HFFc6 (cell line): ENCODE measurements at regions not wholly inside any gene's neighbourhood (a gene's known extent, or its start where the extent isn't known, plus 50 kb on each side); places are given as distances from the start of the nearest gene placed in this dataset.

Experiments
- DNase-seq: peaks from one replicate; pipeline ENCODE4 v3.0.0-alpha.2; 2018
- H3K27ac Mint-ChIP-seq: 2 replicates; pipeline ENCODE4 v1.8.0; 2020; ENCODE audit warnings: mild to moderate bottlenecking, mixed read lengths
- H3K27me3 Mint-ChIP-seq: 2 replicates; pipeline ENCODE4 v1.8.0; 2021; ENCODE audit warnings: mild to moderate bottlenecking, moderate library complexity, mixed read lengths; ENCODE audit not compliant: insufficient read depth
- H3K36me3 Mint-ChIP-seq: 2 replicates; pipeline ENCODE4 v1.8.0; 2021; ENCODE audit warnings: low read depth, mixed read lengths
- H3K4me1 Mint-ChIP-seq: 2 replicates; pipeline ENCODE4 v1.8.0; 2020; ENCODE audit warnings: low read depth, mixed read lengths
- H3K4me3 Mint-ChIP-seq: 2 replicates; pipeline ENCODE4 v1.8.0; 2020; ENCODE audit warnings: mild to moderate bottlenecking, moderate library complexity, mixed read lengths
- H3K9me3 Mint-ChIP-seq: 2 replicates; pipeline ENCODE4 v1.8.0; 2020; ENCODE audit warnings: mild to moderate bottlenecking, mixed read lengths
- TF ChIP-seq, protein P1 (sequence below): fragments of 200-600 bp; sonication (generic); IDR thresholded peaks from 2 replicates; pipeline ENCODE4 v1.5.0; 2021; ENCODE audit warnings: antibody characterized with exemption, mild to moderate bottlenecking

DNA sequence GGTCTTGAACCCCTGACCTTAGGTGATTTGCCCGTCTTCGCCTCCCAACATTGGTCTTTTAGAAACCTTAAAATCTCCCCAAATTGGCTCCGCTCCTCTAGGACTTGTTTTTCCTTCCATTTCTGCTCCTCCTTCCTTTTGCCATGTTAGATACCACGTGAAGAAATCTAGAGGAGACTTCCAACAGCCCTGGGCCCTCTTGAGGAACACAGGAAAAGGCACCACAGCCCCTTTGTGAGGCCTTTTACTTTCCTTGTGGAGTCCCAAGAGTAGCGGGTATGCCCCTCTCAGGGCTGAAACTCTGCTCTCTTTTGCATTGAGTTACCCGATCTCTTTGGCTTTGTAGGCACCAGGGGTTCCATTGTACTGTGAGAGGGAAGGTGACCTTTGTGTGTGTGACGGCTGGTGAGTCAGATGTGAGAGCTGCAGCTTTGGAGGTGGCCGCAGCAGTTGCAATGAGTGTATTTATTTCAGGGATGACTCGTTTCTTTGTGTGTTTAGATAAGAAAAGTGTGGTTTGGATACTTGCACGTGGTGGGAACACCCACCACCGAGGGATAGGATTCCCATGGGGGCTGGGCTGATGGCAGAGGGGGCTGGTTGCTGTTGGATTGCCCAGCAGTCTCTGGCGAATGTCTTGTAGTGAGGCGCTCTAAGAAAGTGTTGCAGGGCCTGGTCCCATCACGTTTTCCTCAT lies 218.4 kb upstream of the HS6ST1 start:
- peaks cover 45% of the 10 kb centered on the region for H3K4me1 Mint-ChIP-seq
- TF ChIP-seq, protein P1, sequence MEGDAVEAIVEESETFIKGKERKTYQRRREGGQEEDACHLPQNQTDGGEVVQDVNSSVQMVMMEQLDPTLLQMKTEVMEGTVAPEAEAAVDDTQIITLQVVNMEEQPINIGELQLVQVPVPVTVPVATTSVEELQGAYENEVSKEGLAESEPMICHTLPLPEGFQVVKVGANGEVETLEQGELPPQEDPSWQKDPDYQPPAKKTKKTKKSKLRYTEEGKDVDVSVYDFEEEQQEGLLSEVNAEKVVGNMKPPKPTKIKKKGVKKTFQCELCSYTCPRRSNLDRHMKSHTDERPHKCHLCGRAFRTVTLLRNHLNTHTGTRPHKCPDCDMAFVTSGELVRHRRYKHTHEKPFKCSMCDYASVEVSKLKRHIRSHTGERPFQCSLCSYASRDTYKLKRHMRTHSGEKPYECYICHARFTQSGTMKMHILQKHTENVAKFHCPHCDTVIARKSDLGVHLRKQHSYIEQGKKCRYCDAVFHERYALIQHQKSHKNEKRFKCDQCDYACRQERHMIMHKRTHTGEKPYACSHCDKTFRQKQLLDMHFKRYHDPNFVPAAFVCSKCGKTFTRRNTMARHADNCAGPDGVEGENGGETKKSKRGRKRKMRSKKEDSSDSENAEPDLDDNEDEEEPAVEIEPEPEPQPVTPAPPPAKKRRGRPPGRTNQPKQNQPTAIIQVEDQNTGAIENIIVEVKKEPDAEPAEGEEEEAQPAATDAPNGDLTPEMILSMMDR, result no peak
- peaks cover 3% of the 10 kb centered on the region for H3K27me3 Mint-ChIP-seq
- peak; percentile 91 for DNase-seq
- peak overlapping the region; percentile 81 for H3K4me3 Mint-ChIP-seq
- peak overlapping the region; percentile 93 for H3K27ac Mint-ChIP-seq
- H3K36me3 Mint-ChIP-seq, result peaks cover 5% of the 10 kb centered on the region
- no peaks in the 10 kb centered on the region for H3K9me3 Mint-ChIP-seq

DNA sequence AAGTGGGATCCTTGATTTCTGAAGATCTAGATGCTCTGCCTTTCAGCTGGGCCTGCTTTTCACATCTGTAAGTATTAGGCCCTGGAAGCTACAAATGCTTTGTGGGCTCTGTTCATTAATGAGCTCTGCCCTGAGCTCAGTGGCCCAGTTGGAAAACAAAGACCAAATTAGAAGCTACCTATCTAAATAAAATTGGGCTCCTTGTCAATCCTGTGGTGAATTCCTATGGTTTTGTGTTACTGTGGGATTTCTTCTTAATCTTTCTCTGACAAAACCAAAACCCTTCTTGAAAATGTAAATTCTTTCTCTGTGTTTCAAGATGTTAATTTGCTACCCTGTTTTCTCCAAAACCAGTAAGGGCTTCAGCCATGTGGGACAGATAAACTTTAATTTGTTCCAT lies 219.0 kb upstream of the HS6ST1 start:
- peaks cover 3% of the 10 kb centered on the region for H3K27me3 Mint-ChIP-seq
- H3K9me3 Mint-ChIP-seq, result no peaks in the 10 kb centered on the region
- peaks cover 45% of the 10 kb centered on the region for H3K4me1 Mint-ChIP-seq
- no peak for DNase-seq
- TF ChIP-seq, protein P1, result no peak
- H3K4me3 Mint-ChIP-seq, result no peak overlapping the region; the same call in 1 of the 2 replicates
- H3K27ac Mint-ChIP-seq, result peak overlapping the region; percentile 93
- peaks cover 5% of the 10 kb centered on the region for H3K36me3 Mint-ChIP-seq

DNA sequence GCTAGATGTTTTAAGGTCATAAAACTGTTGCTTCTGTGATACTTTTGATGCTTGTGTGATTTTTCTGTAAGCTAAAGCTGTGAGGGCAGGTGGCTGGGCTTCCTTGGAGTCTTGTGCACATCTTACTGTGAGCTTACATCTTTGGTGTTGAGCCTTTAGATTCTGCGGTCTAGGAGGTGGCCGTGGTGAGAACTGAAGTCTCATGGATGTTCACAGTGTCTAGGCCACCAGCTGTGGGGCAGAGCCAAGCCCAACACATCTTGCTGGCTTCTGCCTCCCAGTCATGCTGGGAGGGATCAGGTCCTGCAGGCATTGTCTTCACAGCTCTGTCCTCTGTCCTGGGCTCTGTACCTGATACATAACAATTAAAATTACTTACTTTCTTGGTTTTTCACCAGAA lies 219.7 kb upstream of the HS6ST1 start:
- TF ChIP-seq, protein P1, result no peak
- Mint-ChIP-seq H3K27me3 (peaks cover 8% of the 10 kb centered on the region), H3K36me3 (peaks cover 5% of the 10 kb centered on the region), H3K4me1 (peaks cover 45% of the 10 kb centered on the region), H3K27ac (peak overlapping the region; percentile 93; the same call in 1 of the 2 replicates), H3K9me3 (no peaks in the 10 kb centered on the region), H3K4me3 (no peak overlapping the region)
- no peak for DNase-seq

DNA sequence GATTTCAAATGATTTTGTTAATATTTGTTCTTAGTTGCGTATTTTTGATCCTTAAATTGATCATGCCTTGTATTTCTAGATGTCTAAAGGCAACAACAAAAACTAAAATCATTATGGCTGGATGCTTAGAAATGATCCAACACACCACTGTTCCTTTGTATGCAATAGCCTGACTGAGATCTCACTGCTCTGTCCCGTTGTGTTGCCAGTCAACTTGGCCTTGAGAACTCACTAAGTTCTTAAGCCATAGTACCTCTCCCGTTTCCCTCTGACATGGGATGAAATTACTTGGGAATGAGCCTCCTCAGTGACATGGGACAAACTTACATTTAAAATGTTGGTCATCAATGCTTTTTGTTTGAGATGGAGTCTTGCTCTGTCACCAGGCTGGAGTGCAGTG lies 222.0 kb upstream of the HS6ST1 start:
- H3K27me3 Mint-ChIP-seq, result peaks cover 10% of the 10 kb centered on the region
- peaks cover 28% of the 10 kb centered on the region for H3K4me1 Mint-ChIP-seq
- DNase-seq, result no peak
- H3K36me3 Mint-ChIP-seq, result peaks cover 5% of the 10 kb centered on the region
- H3K4me3 Mint-ChIP-seq, result no peak overlapping the region
- TF ChIP-seq, protein P1, result no peak
- H3K27ac Mint-ChIP-seq, result no peak overlapping the region
- no peaks in the 10 kb centered on the region for H3K9me3 Mint-ChIP-seq

DNA sequence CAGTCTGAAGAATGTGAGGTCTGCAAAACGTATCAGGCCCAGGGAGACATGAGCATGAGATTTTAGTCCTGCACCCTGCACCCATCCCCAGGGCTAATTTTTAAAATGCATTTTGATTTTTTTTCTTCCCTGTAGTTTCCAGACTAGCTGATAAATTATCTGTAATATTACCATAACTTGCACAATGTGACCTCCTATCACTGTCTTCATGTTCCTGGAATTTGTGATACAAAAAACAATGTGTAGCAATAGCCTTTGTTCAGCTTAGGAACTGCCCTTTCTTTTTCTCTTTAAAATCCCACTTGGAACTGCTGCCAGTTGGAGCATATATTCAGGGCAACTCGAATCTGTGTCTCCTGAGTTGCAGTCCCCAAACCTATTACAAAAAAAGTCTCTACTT lies 222.8 kb upstream of the HS6ST1 start:
- DNase-seq, result no peak
- Mint-ChIP-seq H3K4me3 (no peak overlapping the region), H3K36me3 (peaks cover 5% of the 10 kb centered on the region), H3K27ac (no peak overlapping the region), H3K9me3 (no peaks in the 10 kb centered on the region), H3K4me1 (peaks cover 21% of the 10 kb centered on the region), H3K27me3 (peaks cover 13% of the 10 kb centered on the region)
- TF ChIP-seq, protein P1, result no peak
